Panc1 (cell line): ENCODE measurements at regions not wholly inside any gene's neighbourhood (a gene's known extent, or its start where the extent isn't known, plus 50 kb on each side); places are given as distances from the start of the nearest gene placed in this dataset.
A peak's percentile ranks its signal among the peaks of the same experiment; 100 is the strongest.

ENCODE experiments used
- ATAC-seq: fragments of 200-7000 bp; cut with Tn5 transposase; 2 replicates; pipeline ENCODE4 v1.9.1; 2020; ENCODE audit warnings: mild to moderate bottlenecking, moderate library complexity
- BruUV-seq: library from RNA; stranded (reverse); fragments of 400-500 nt; replicated peaks from 2 replicates; lab custom pipeline; 2021; lab: Mats Ljungman, UMichigan
- CTCF ChIA-PET: fragments of 300-600 bp; sonication (Branson Sonifier 250); formaldehyde crosslinking; loops from one replicate; lab custom pipeline; 2022; ENCODE audit warnings: antibody characterized with exemption; lab: Charles Lee
- POLR2A ChIA-PET: fragments of 300-600 bp; sonication (Branson Sonifier 250); formaldehyde crosslinking; loops from one replicate; lab custom pipeline; 2022; ENCODE audit warnings: antibody characterized with exemption; lab: Charles Lee
- DNase-seq: peaks from one replicate; pipeline ENCODE4 v3.0.0-alpha.2; 2010; ENCODE audit warnings: low read depth, low spot score
- H3K27ac ChIP-seq: 2 replicates; pipeline ENCODE4 v1.5.1; 2011; ENCODE audit warnings: mild to moderate bottlenecking, low read length, inconsistent platforms
- H3K27me3 ChIP-seq: fragments of 200-500 bp; sonication (Bioruptor generic); 2 replicates; pipeline ENCODE4 v1.6.0; 2014; ENCODE audit warnings: low read length, inconsistent platforms; ENCODE audit not compliant: control insufficient read depth, insufficient read depth
- H3K36me3 ChIP-seq: fragments of 200-500 bp; sonication (Bioruptor generic); 2 replicates; pipeline ENCODE4 v1.5.1; 2014; ENCODE audit warnings: inconsistent platforms, mild to moderate bottlenecking, low read length, moderate library complexity; ENCODE audit not compliant: control insufficient read depth, insufficient read depth
- H3K4me1 ChIP-seq: 2 replicates; pipeline ENCODE4 v1.5.1; 2011; ENCODE audit warnings: inconsistent platforms, mild to moderate bottlenecking, low read length, moderate library complexity; ENCODE audit not compliant: control insufficient read depth, insufficient read depth
- H3K4me3 ChIP-seq, 2 experiments: 2 replicates each; pipeline ENCODE4 v1.5.1; 2011 to 2012; ENCODE audit warnings: low read depth in 2 of 2, low read length in 2 of 2, mild to moderate bottlenecking in 2 of 2, inconsistent platforms in 1 of 2, moderate library complexity in 1 of 2
- H3K9me3 ChIP-seq: fragments of 200-500 bp; sonication (Bioruptor generic); 2 replicates; pipeline ENCODE4 v1.5.1; 2014; ENCODE audit warnings: low read depth, mild to moderate bottlenecking, inconsistent platforms, low read length, moderate library complexity; ENCODE audit not compliant: control insufficient read depth, insufficient read depth
- CTCF ChIP-seq: fragments of 450-650 bp; IDR thresholded peaks from 2 replicates; pipeline ENCODE4 v1.5.1; 2017; ENCODE audit warnings: mild to moderate bottlenecking
- POLR2AphosphoS5 ChIP-seq: IDR thresholded peaks from 2 replicates; pipeline ENCODE4 v1.6.1; 2012; ENCODE audit warnings: mild to moderate bottlenecking, low read depth, low read length, moderate library complexity
- REST ChIP-seq, 2 experiments: IDR thresholded peaks; 2 replicates each; pipeline ENCODE4 v1.6.1; 2011 to 2012; ENCODE audit warnings: low read depth in 2 of 2, control low read depth in 1 of 2, low read length in 1 of 2, mild to moderate bottlenecking in 1 of 2, moderate library complexity in 1 of 2; ENCODE audit not compliant: insufficient read depth in 1 of 2
- SIN3A ChIP-seq: IDR thresholded peaks from 2 replicates; pipeline ENCODE4 v1.6.1; 2012; ENCODE audit warnings: low read depth, mild to moderate bottlenecking, low read length, moderate library complexity, borderline replicate concordance; ENCODE audit not compliant: insufficient read depth
- TCF7L2 ChIP-seq: IDR thresholded peaks from 2 replicates; pipeline ENCODE4 v1.6.1; 2011; ENCODE audit warnings: mild to moderate bottlenecking, low read depth, low read length, inconsistent platforms
- in situ Hi-C: cut with HindIII; loops from 2 replicates; pipeline ENCODE4 v1.10.0; 2016; ENCODE audit warnings: low sequenced_read_pairs, low pct_unique_long_range_greater_than_20kb
- intact Hi-C: fragments of 100-400 bp; cut with micrococcal nuclease; formaldehyde crosslinking; loops from one replicate; pipeline ENCODE4 v1.10.0; 2022; ENCODE audit not compliant: unreplicated experiment

- Histone ChIP-seq H3K36me3 (no peaks in the 10 kb centered on the region), H3K27me3 (peaks cover 3% of the 10 kb centered on the region; the same call in 1 of the 2 replicates), H3K4me1 (no peaks in the 10 kb centered on the region), H3K27ac (no peak overlapping the region), H3K4me3 (no peak overlapping the region), H3K9me3 (no peaks in the 10 kb centered on the region)
- ChIA-PET POLR2A (no interaction called here), CTCF (no interaction called here)
- no peak for ATAC-seq
- intact Hi-C loops (no loop called here), in situ Hi-C loops (no loop called here)
- DNase-seq = no peak
- no TSS peak for BruUV-seq
- TF ChIP-seq CTCF = no peak
- no peak for TF ChIP-seq SIN3A
- no peak for TF ChIP-seq REST (IDR thresholded peaks at IDR 0.05; ENCODE audit: insufficient read depth in 1 of 2, low read depth in 2 of 2, low read length in 1 of 2)
- TF ChIP-seq POLR2AphosphoS5 = no peak
- no peak for TF ChIP-seq TCF7L2
These were observed 471.2 kb downstream of the MFSD1 start for GRCh38 chr3:159273070-159273469.

DNA sequence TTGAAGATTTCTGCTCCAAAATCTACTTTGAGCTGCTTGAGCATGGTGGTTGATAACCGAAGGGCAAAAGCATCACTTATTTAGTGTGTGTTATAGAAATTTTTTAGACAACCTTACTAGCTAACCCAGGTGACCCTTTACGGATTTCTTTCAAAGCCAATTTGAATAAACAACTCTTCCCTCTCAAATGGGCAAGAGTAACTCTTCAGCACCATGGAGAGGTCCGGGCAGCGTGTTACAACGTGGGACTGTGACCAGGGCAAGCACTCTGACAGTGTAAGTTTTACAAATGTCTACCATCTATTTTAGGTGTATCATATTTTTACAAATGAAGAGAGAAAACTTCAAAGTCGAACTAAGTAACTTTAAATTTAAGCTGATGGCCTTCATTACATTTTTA lies 471.8 kb downstream of the MFSD1 start:
- no peaks in the 10 kb centered on the region for H3K9me3 ChIP-seq
- H3K27ac ChIP-seq = no peak overlapping the region
- DNase-seq (no peak), ATAC-seq (no peak)
- intact Hi-C loops (no loop called here), in situ Hi-C loops (no loop called here)
- H3K4me3 ChIP-seq = no peak overlapping the region
- no TSS peak for BruUV-seq
- ChIA-PET CTCF (no interaction called here), POLR2A (no interaction called here)
- H3K36me3 ChIP-seq = no peaks in the 10 kb centered on the region
- TF ChIP-seq CTCF (no peak), POLR2AphosphoS5 (no peak), SIN3A (no peak), REST (IDR thresholded peaks at IDR 0.05; ENCODE audit: insufficient read depth in 1 of 2, low read depth in 2 of 2, low read length in 1 of 2) (peak; percentile 88 to 92)
- peaks cover 3% of the 10 kb centered on the region; the same call in 1 of the 2 replicates for H3K27me3 ChIP-seq
- H3K4me1 ChIP-seq = no peaks in the 10 kb centered on the region
